ENCODE measurements at regions not wholly inside any gene's neighbourhood (a gene's known extent, or its start where the extent isn't known, plus 50 kb on each side); places are given as distances from the start of the nearest gene placed in this dataset.

- H3K27ac Mint-ChIP-seq = no peak overlapping the region
- H3K4me3 Mint-ChIP-seq = no peak overlapping the region
- H3K9me3 Mint-ChIP-seq = no peaks in the 10 kb centered on the region
- peaks cover 11% of the 10 kb centered on the region for H3K27me3 Mint-ChIP-seq
- H3K4me1 Mint-ChIP-seq = no peaks in the 10 kb centered on the region
- no peak for ATAC-seq (replicated peaks)
- no peaks in the 10 kb centered on the region for H3K36me3 Mint-ChIP-seq (ENCODE audit: low read depth)
Observed at GRCh38 chr15:38860674-38861073, 296.1 kb upstream of the RASGRP1 start.

GRCh38 chr15:38861108-38861507 lies 296.5 kb upstream of the RASGRP1 start:
- Mint-ChIP-seq H3K4me3 (no peak overlapping the region), H3K27me3 (peaks cover 11% of the 10 kb centered on the region), H3K9me3 (no peaks in the 10 kb centered on the region), H3K4me1 (no peaks in the 10 kb centered on the region), H3K27ac (no peak overlapping the region), H3K36me3 (ENCODE audit: low read depth) (no peaks in the 10 kb centered on the region)
- ATAC-seq (replicated peaks) = no peak

- Mint-ChIP-seq H3K9me3 (no peaks in the 10 kb centered on the region), H3K4me1 (no peaks in the 10 kb centered on the region), H3K4me3 (no peak overlapping the region), H3K27ac (no peak overlapping the region), H3K36me3 (ENCODE audit: low read depth) (no peaks in the 10 kb centered on the region), H3K27me3 (peaks cover 13% of the 10 kb centered on the region)
- ATAC-seq (replicated peaks) = no peak
Observed at GRCh38 chr15:38862099-38862498, 297.5 kb upstream of the RASGRP1 start.

- no peak for ATAC-seq (replicated peaks)
- Mint-ChIP-seq H3K36me3 (ENCODE audit: low read depth) (no peaks in the 10 kb centered on the region), H3K4me1 (no peaks in the 10 kb centered on the region), H3K9me3 (no peaks in the 10 kb centered on the region), H3K4me3 (no peak overlapping the region), H3K27ac (no peak overlapping the region), H3K27me3 (peaks cover 15% of the 10 kb centered on the region)
Observed at GRCh38 chr15:38863381-38863780, 298.8 kb upstream of the RASGRP1 start.

GRCh38 chr15:38864122-38864521 lies 299.5 kb upstream of the RASGRP1 start:
- Mint-ChIP-seq H3K9me3 (no peaks in the 10 kb centered on the region), H3K27ac (no peak overlapping the region), H3K4me3 (no peak overlapping the region), H3K27me3 (peaks cover 15% of the 10 kb centered on the region), H3K4me1 (no peaks in the 10 kb centered on the region), H3K36me3 (ENCODE audit: low read depth) (no peaks in the 10 kb centered on the region)
- no peak for ATAC-seq (replicated peaks)

- Mint-ChIP-seq H3K27me3 (peaks cover 14% of the 10 kb centered on the region), H3K36me3 (ENCODE audit: low read depth) (no peaks in the 10 kb centered on the region), H3K9me3 (no peaks in the 10 kb centered on the region), H3K27ac (no peak overlapping the region), H3K4me1 (no peaks in the 10 kb centered on the region), H3K4me3 (no peak overlapping the region)
- no peak for ATAC-seq (replicated peaks)
Observed at GRCh38 chr15:38864827-38865581, 300.4 kb upstream of the RASGRP1 start.

- Mint-ChIP-seq H3K36me3 (ENCODE audit: low read depth) (no peaks in the 10 kb centered on the region), H3K27ac (no peak overlapping the region), H3K4me3 (no peak overlapping the region), H3K4me1 (no peaks in the 10 kb centered on the region), H3K9me3 (no peaks in the 10 kb centered on the region), H3K27me3 (peaks cover 16% of the 10 kb centered on the region)
- no peak for ATAC-seq (replicated peaks)
Observed at GRCh38 chr15:38867556-38867955, 302.9 kb upstream of the RASGRP1 start.

- H3K4me1 Mint-ChIP-seq = no peaks in the 10 kb centered on the region
Observed at GRCh38 chr15:38868326-38869114, 303.9 kb upstream of the RASGRP1 start.

GRCh38 chr15:38871638-38872037 lies 307.0 kb upstream of the RASGRP1 start:
- H3K36me3 Mint-ChIP-seq (ENCODE audit: low read depth) = no peaks in the 10 kb centered on the region
- peaks cover 10% of the 10 kb centered on the region for H3K27me3 Mint-ChIP-seq
- H3K4me1 Mint-ChIP-seq = no peaks in the 10 kb centered on the region
- ATAC-seq (replicated peaks) = no peak
- H3K9me3 Mint-ChIP-seq = no peaks in the 10 kb centered on the region
- no peak overlapping the region for H3K27ac Mint-ChIP-seq
- H3K4me3 Mint-ChIP-seq = no peak overlapping the region

More at GRCh38 chr15:38868326-38869114, 303.9 kb upstream of the RASGRP1 start:
- H3K36me3 Mint-ChIP-seq (ENCODE audit: low read depth) = no peaks in the 10 kb centered on the region
- peaks cover 16% of the 10 kb centered on the region for H3K27me3 Mint-ChIP-seq
- no peak for ATAC-seq (replicated peaks)
- H3K27ac Mint-ChIP-seq = no peak overlapping the region
- no peak overlapping the region for H3K4me3 Mint-ChIP-seq
- no peaks in the 10 kb centered on the region for H3K9me3 Mint-ChIP-seq

GRCh38 chr15:38872732-38873131 lies 308.1 kb upstream of the RASGRP1 start:
- no peak overlapping the region for H3K4me3 Mint-ChIP-seq
- no peak for ATAC-seq (replicated peaks)
- H3K4me1 Mint-ChIP-seq = no peaks in the 10 kb centered on the region
- H3K27me3 Mint-ChIP-seq = peaks cover 6% of the 10 kb centered on the region
- H3K9me3 Mint-ChIP-seq = no peaks in the 10 kb centered on the region
- H3K27ac Mint-ChIP-seq = no peak overlapping the region
- H3K36me3 Mint-ChIP-seq (ENCODE audit: low read depth) = no peaks in the 10 kb centered on the region

GRCh38 chr15:38873158-38873557 lies 308.5 kb upstream of the RASGRP1 start:
- Mint-ChIP-seq H3K4me1 (no peaks in the 10 kb centered on the region), H3K27ac (no peak overlapping the region), H3K36me3 (ENCODE audit: low read depth) (no peaks in the 10 kb centered on the region), H3K9me3 (no peaks in the 10 kb centered on the region), H3K27me3 (peaks cover 6% of the 10 kb centered on the region), H3K4me3 (no peak overlapping the region)
- no peak for ATAC-seq (replicated peaks)

- no peak overlapping the region for H3K27ac Mint-ChIP-seq
- no peaks in the 10 kb centered on the region for H3K36me3 Mint-ChIP-seq (ENCODE audit: low read depth)
- H3K27me3 Mint-ChIP-seq = peaks cover 5% of the 10 kb centered on the region
- H3K4me1 Mint-ChIP-seq = no peaks in the 10 kb centered on the region
- no peak for ATAC-seq (replicated peaks)
- no peaks in the 10 kb centered on the region for H3K9me3 Mint-ChIP-seq
- no peak overlapping the region for H3K4me3 Mint-ChIP-seq
Observed at GRCh38 chr15:38874464-38874863, 309.9 kb upstream of the RASGRP1 start.

- Mint-ChIP-seq H3K27ac (no peak overlapping the region), H3K4me3 (no peak overlapping the region), H3K4me1 (no peaks in the 10 kb centered on the region), H3K27me3 (peaks cover 3% of the 10 kb centered on the region), H3K36me3 (ENCODE audit: low read depth) (no peaks in the 10 kb centered on the region), H3K9me3 (no peaks in the 10 kb centered on the region)
- no peak for ATAC-seq (replicated peaks)
Observed at GRCh38 chr15:38876211-38876610, 311.6 kb upstream of the RASGRP1 start.

GRCh38 chr15:38876621-38877020 lies 312.0 kb upstream of the RASGRP1 start:
- Mint-ChIP-seq H3K27me3 (peaks cover 2% of the 10 kb centered on the region), H3K27ac (no peak overlapping the region), H3K9me3 (no peaks in the 10 kb centered on the region), H3K4me3 (no peak overlapping the region), H3K4me1 (no peaks in the 10 kb centered on the region), H3K36me3 (ENCODE audit: low read depth) (no peaks in the 10 kb centered on the region)
- ATAC-seq (replicated peaks) = no peak

GRCh38 chr15:38877471-38877870 lies 312.9 kb upstream of the RASGRP1 start:
- no peaks in the 10 kb centered on the region for H3K4me1 Mint-ChIP-seq
- no peaks in the 10 kb centered on the region for H3K9me3 Mint-ChIP-seq
- ATAC-seq (replicated peaks) = no peak
- H3K36me3 Mint-ChIP-seq (ENCODE audit: low read depth) = no peaks in the 10 kb centered on the region
- no peak overlapping the region for H3K4me3 Mint-ChIP-seq
- H3K27ac Mint-ChIP-seq = no peak overlapping the region
- H3K27me3 Mint-ChIP-seq = peaks cover 4% of the 10 kb centered on the region
